IMR-90 (cell line): ENCODE measurements at regions not wholly inside any gene's neighbourhood (a gene's known extent, or its start where the extent isn't known, plus 50 kb on each side); places are given as distances from the start of the nearest gene placed in this dataset.

Experiments
- ATAC-seq: fragments of 200-7000 bp; cut with Tn5 transposase; 2 replicates; pipeline ENCODE4 v1.9.1; 2020; ENCODE audit warnings: low read depth, mild to moderate bottlenecking, moderate library complexity
- BruUV-seq: library from RNA; stranded (reverse); fragments of 400-500 nt; replicated peaks from 2 replicates; lab custom pipeline; 2021; lab: Mats Ljungman, UMichigan
- CTCF ChIA-PET: fragments of 300-600 bp; formaldehyde crosslinking; extraction: SDS; loops from one replicate; lab custom pipeline; 2021; ENCODE audit warnings: antibody characterized with exemption; lab: Yijun Ruan, JAX
- POLR2A ChIA-PET: fragments of 300-600 bp; sonication (Branson Sonifier 250); formaldehyde crosslinking; loops from one replicate; lab custom pipeline; 2022; ENCODE audit warnings: antibody characterized with exemption; ENCODE audit not compliant: unreplicated experiment; lab: Charles Lee
- DNase-seq: peaks from one replicate; pipeline ENCODE4 v3.0.0; 2013
- H2AFZ ChIP-seq: replicated peaks from 2 replicates; pipeline ENCODE3; 2013; ENCODE audit warnings: low read length, mild to moderate bottlenecking; ENCODE audit not compliant: poor library complexity
- H2AK5ac ChIP-seq: 2 replicates; pipeline ENCODE4 v1.6.1; 2013; ENCODE audit warnings: low read depth, low read length, inconsistent platforms
- H2AK9ac ChIP-seq: replicated peaks from 2 replicates; pipeline ENCODE3; 2013; ENCODE audit warnings: mild to moderate bottlenecking, low read depth, low read length, moderate library complexity; ENCODE audit not compliant: poor library complexity
- H2BK120ac ChIP-seq: 2 replicates; pipeline ENCODE4 v1.6.1; 2013; ENCODE audit warnings: low read depth, low read length, inconsistent platforms
- H2BK15ac ChIP-seq: 3 replicates; pipeline ENCODE4 v1.6.1; 2013; ENCODE audit warnings: low read depth, low read length, inconsistent platforms
- H2BK20ac ChIP-seq: 2 replicates; pipeline ENCODE4 v1.6.1; 2013; ENCODE audit warnings: low read depth, mild to moderate bottlenecking, inconsistent platforms, low read length, moderate library complexity
- H2BK5ac ChIP-seq: 2 replicates; pipeline ENCODE4 v1.6.1; 2013; ENCODE audit warnings: mild to moderate bottlenecking, low read depth, low read length, inconsistent platforms; ENCODE audit not compliant: poor library complexity, severe bottlenecking
- H3K14ac ChIP-seq: replicated peaks from 2 replicates; pipeline ENCODE4 v1.6.1; 2013; ENCODE audit warnings: low read depth, low read length, inconsistent platforms
- H3K18ac ChIP-seq: 2 replicates; pipeline ENCODE4 v1.6.1; 2013; ENCODE audit warnings: low read depth, low read length, control low read depth
- H3K23ac ChIP-seq: 2 replicates; pipeline ENCODE4 v1.6.1; 2013; ENCODE audit warnings: low read depth, low read length, inconsistent platforms
- H3K27ac ChIP-seq: 2 replicates; pipeline ENCODE4 v1.5.1; 2013; ENCODE audit warnings: mild to moderate bottlenecking, control low read depth, low read length; ENCODE audit not compliant: insufficient read depth
- H3K27me3 ChIP-seq: 2 replicates; pipeline ENCODE4 v1.6.1; 2013; ENCODE audit warnings: low read length; ENCODE audit not compliant: control insufficient read depth, insufficient read depth
- H3K36me3 ChIP-seq: 2 replicates; pipeline ENCODE4 v1.6.1; 2013; ENCODE audit warnings: low read length, mixed read lengths; ENCODE audit not compliant: control insufficient read depth, insufficient read depth
- H3K4ac ChIP-seq: 2 replicates; pipeline ENCODE4 v1.6.1; 2013; ENCODE audit warnings: low read depth, low read length, inconsistent platforms
- H3K4me1 ChIP-seq: 2 replicates; pipeline ENCODE4 v1.6.1; 2013; ENCODE audit warnings: low read length, mixed read lengths; ENCODE audit not compliant: control insufficient read depth, insufficient read depth
- H3K4me2 ChIP-seq: 2 replicates; pipeline ENCODE4 v1.6.1; 2013; ENCODE audit warnings: low read depth, mild to moderate bottlenecking, control low read depth, low read length, moderate library complexity
- H3K4me3 ChIP-seq: 2 replicates; pipeline ENCODE4 v1.5.1; 2013; ENCODE audit warnings: low read depth, mild to moderate bottlenecking, control low read depth, low read length, moderate library complexity; ENCODE audit not compliant: insufficient read depth
- H3K56ac ChIP-seq: 2 replicates; pipeline ENCODE4 v1.6.1; 2013; ENCODE audit warnings: low read length, inconsistent platforms; ENCODE audit not compliant: insufficient read depth; ENCODE audit errors: extremely low read depth
- H3K79me1 ChIP-seq, 2 experiments: 2 replicates each; pipeline ENCODE4 v1.6.1; 2013; ENCODE audit warnings: low read length in 2 of 2, inconsistent platforms in 1 of 2, low read depth in 1 of 2
- H3K9ac ChIP-seq: 2 replicates; pipeline ENCODE4 v1.6.1; 2013; ENCODE audit warnings: low read depth, low read length, control low read depth
- H3K9me1 ChIP-seq: 2 replicates; pipeline ENCODE4 v1.6.1; 2013; ENCODE audit warnings: low read length, inconsistent platforms; ENCODE audit not compliant: insufficient read depth
- H3K9me3 ChIP-seq: 2 replicates; pipeline ENCODE4 v1.6.1; 2013; ENCODE audit warnings: low read length; ENCODE audit not compliant: control insufficient read depth, insufficient read depth
- H4K20me1 ChIP-seq: 2 replicates; pipeline ENCODE4 v1.6.1; 2013; ENCODE audit warnings: low read length, inconsistent platforms; ENCODE audit not compliant: insufficient read depth
- H4K5ac ChIP-seq: 2 replicates; pipeline ENCODE4 v1.6.1; 2013; ENCODE audit warnings: mild to moderate bottlenecking, low read depth, low read length, control low read depth
- H4K8ac ChIP-seq, 2 experiments: 2 replicates each; pipeline ENCODE4 v1.6.1; 2013; ENCODE audit warnings: low read depth in 2 of 2, low read length in 2 of 2, control low read depth in 1 of 2, inconsistent platforms in 1 of 2
- H4K91ac ChIP-seq: 2 replicates; pipeline ENCODE4 v1.6.1; 2013; ENCODE audit warnings: low read depth, low read length, inconsistent platforms; ENCODE audit not compliant: insufficient read depth
- BHLHE40 ChIP-seq: fragments of 150-350 bp; IDR thresholded peaks from 2 replicates; pipeline ENCODE4 v1.6.1; 2016; ENCODE audit warnings: mild to moderate bottlenecking, low read depth, low read length
- CHD1 ChIP-seq: IDR thresholded peaks from 2 replicates; pipeline ENCODE4 v1.6.1; 2012; ENCODE audit warnings: low read depth, low read length, improper control_type of control experiment
- ELK1 ChIP-seq: fragments of 150-350 bp; IDR thresholded peaks from 2 replicates; pipeline ENCODE4 v1.6.1; 2016; ENCODE audit warnings: low read depth, mild to moderate bottlenecking, low read length, moderate library complexity, borderline replicate concordance
- FOS ChIP-seq: fragments of 150-350 bp; IDR thresholded peaks from 2 replicates; pipeline ENCODE4 v1.6.1; 2016; ENCODE audit warnings: low read depth, low read length
- MAFK ChIP-seq: IDR thresholded peaks from 2 replicates; pipeline ENCODE4 v1.6.1; 2012; ENCODE audit warnings: low read depth, low read length, improper control_type of control experiment
- MAZ ChIP-seq: IDR thresholded peaks from 2 replicates; pipeline ENCODE4 v1.6.1; 2012; ENCODE audit warnings: low read depth, mild to moderate bottlenecking, low read length, improper control_type of control experiment, moderate library complexity, borderline replicate concordance
- MXI1 ChIP-seq: IDR thresholded peaks from 2 replicates; pipeline ENCODE4 v1.6.1; 2012; ENCODE audit warnings: low read depth, mild to moderate bottlenecking, low read length, moderate library complexity, borderline replicate concordance
- NFE2L2 ChIP-seq: fragments of 150-350 bp; IDR thresholded peaks from 2 replicates; pipeline ENCODE4 v1.6.1; 2016; ENCODE audit warnings: low read depth, mild to moderate bottlenecking, low read length
- POLR2A ChIP-seq: IDR thresholded peaks from 2 replicates; pipeline ENCODE4 v1.6.1; 2012; ENCODE audit warnings: mild to moderate bottlenecking, low read depth, low read length
- RCOR1 ChIP-seq: IDR thresholded peaks from 2 replicates; pipeline ENCODE4 v1.6.1; 2012; ENCODE audit warnings: mild to moderate bottlenecking, low read length, improper control_type of control experiment; ENCODE audit not compliant: insufficient replicate concordance
- RFX5 ChIP-seq: IDR thresholded peaks from 2 replicates; pipeline ENCODE4 v1.8.0; 2012; ENCODE audit warnings: low read depth, mild to moderate bottlenecking, low read length, moderate library complexity
- SMC3 ChIP-seq: fragments of 150-350 bp; IDR thresholded peaks from 2 replicates; pipeline ENCODE4 v1.6.1; 2016; ENCODE audit warnings: low read depth, mild to moderate bottlenecking, antibody characterized with exemption, low read length, moderate library complexity
- USF2 ChIP-seq: fragments of 150-350 bp; IDR thresholded peaks from 2 replicates; pipeline ENCODE4 v1.6.1; 2017; ENCODE audit warnings: mild to moderate bottlenecking, antibody characterized with exemption, low read length, low read depth
- WGBS, 2 experiments: methylation state at CpG; one replicate each; pipeline versions ENCODE4 v1.1.5 to v1.1.7; 2013; ENCODE audit warnings: missing lambda C conversion rate in 2 of 2; ENCODE audit not compliant: insufficient read length in 1 of 2; ENCODE audit errors: extremely low coverage in 2 of 2; 5-methylcytosine and 5-hydroxymethylcytosine counted together
- dilution Hi-C: fragments of 300-500 bp; cut with HindIII; formaldehyde crosslinking; loops from one replicate; pipeline ENCODE4 v1.14.3; 2018; ENCODE audit warnings: low sequenced_read_pairs; ENCODE audit not compliant: unreplicated experiment
- in situ Hi-C: fragments of 300-500 bp; cut with MboI; formaldehyde crosslinking; loops from 3 replicates; pipeline ENCODE4 v1.14.3; 2019; ENCODE audit warnings: low sequenced_read_pairs, inconsistent platforms, mixed read lengths
- intact Hi-C: fragments of 100-400 bp; cut with micrococcal nuclease; formaldehyde crosslinking; loops from 2 replicates; pipeline ENCODE4 v1.10.0; 2022

GRCh38 chr16:64181271-64181925 is 940.5 kb downstream of the CDH11 start:
- H3K79me1 ChIP-seq = no peaks in the 10 kb centered on the region
- no peak overlapping the region for H3K23ac ChIP-seq
- DNase-seq = no peak
- H3K27me3 ChIP-seq = no peaks in the 10 kb centered on the region
- H4K91ac ChIP-seq = no peak overlapping the region
- in situ Hi-C loops = no loop called here
- H3K14ac ChIP-seq = no peak overlapping the region
- WGBS, 2 experiments = no CpG with 5 or more reads among the region's 4 CpGs
- H2BK15ac ChIP-seq = no peak overlapping the region
- dilution Hi-C loops = no loop called here
- no peak overlapping the region for H3K4me2 ChIP-seq
- no peak overlapping the region for H3K27ac ChIP-seq
- no TSS peak for BruUV-seq
- intact Hi-C loops = no loop called here
- H3K9me1 ChIP-seq = no peaks in the 10 kb centered on the region
- no peak overlapping the region for H3K4me3 ChIP-seq
- no peak overlapping the region for H3K9ac ChIP-seq
- no peak overlapping the region for H3K4ac ChIP-seq
- no peak overlapping the region for H3K56ac ChIP-seq
- no peaks in the 10 kb centered on the region for H3K36me3 ChIP-seq
- ATAC-seq = no peak
- H2AFZ ChIP-seq = no peak overlapping the region
- H4K20me1 ChIP-seq = no peaks in the 10 kb centered on the region
- no peak overlapping the region for H2BK20ac ChIP-seq
- no peak overlapping the region for H2AK5ac ChIP-seq
- no peak overlapping the region for H3K18ac ChIP-seq
- ChIA-PET POLR2A (no interaction called here), CTCF (no interaction called here)
- no peak overlapping the region for H2AK9ac ChIP-seq
- no peak for TF ChIP-seq ELK1
- no peak for TF ChIP-seq MAZ
- no peak for TF ChIP-seq USF2
- TF ChIP-seq MAFK = no peak
- no peak for TF ChIP-seq RFX5
- no peak for TF ChIP-seq MXI1
- no peak for TF ChIP-seq RCOR1
- no peak for TF ChIP-seq FOS
- TF ChIP-seq SMC3 = no peak
- TF ChIP-seq BHLHE40 = no peak
- TF ChIP-seq NFE2L2 = no peak
- TF ChIP-seq POLR2A = no peak
- TF ChIP-seq CHD1 = no peak
- no peak overlapping the region for H4K5ac ChIP-seq
- H2BK5ac ChIP-seq = no peak overlapping the region
- H3K9me3 ChIP-seq = peaks cover 2% of the 10 kb centered on the region
- no peaks in the 10 kb centered on the region for H3K4me1 ChIP-seq
- H2BK120ac ChIP-seq = no peak overlapping the region
- no peak overlapping the region for H4K8ac ChIP-seq
